Posterior cingulate gyrus (tissue), 11 donors: ENCODE measurements at regions not wholly inside any gene's neighbourhood (a gene's known extent, or its start where the extent isn't known, plus 50 kb on each side); places are given as distances from the start of the nearest gene placed in this dataset.
A peak's percentile ranks its signal among the peaks of the same experiment; 100 is the strongest.

Experiments
- DNase-seq, 10 donors: peaks; one replicate each; pipeline versions ENCODE4 v3.0.0 to v3.0.0-alpha.2; 2020 to 2021; ENCODE audit warnings: mixed read lengths in 3 of 10
- intact Hi-C: fragments of 100-400 bp; cut with DNase I; formaldehyde crosslinking; loops from one replicate; pipeline ENCODE4 v1.15.1; 2023

DNA sequence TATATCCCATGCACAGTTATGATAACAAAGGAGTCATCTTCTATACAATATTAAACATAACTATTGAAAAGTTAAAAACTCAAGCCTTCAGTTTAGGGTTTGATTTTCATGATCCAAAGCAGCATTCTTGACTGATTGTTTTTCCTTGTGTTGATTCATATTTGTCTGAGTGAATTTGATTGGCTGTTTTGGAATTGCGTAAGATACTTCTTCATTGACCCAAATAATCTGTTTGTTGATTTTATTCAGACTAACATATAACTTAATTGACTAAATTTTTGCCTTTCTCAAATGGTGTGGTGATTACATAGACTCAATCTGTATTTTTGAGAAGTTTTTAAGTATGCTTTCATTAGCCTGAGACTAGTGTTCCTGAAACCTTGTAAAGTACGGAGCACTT is 305.7 kb upstream of the TNP1 start:
- no peak for DNase-seq
- intact Hi-C loops, result loop anchor here (5.0 kb wide), 1 partner anchor 547 kb away; no protein-coding TSS in a partner anchor

- intact Hi-C loops, result loop anchor here (5.0 kb wide), 1 partner anchor 348 kb away; no protein-coding TSS in a partner anchor
- DNase-seq, result no peak
Observed at GRCh38 chr2:217163987-217164386, 304.1 kb upstream of the TNP1 start.

DNA sequence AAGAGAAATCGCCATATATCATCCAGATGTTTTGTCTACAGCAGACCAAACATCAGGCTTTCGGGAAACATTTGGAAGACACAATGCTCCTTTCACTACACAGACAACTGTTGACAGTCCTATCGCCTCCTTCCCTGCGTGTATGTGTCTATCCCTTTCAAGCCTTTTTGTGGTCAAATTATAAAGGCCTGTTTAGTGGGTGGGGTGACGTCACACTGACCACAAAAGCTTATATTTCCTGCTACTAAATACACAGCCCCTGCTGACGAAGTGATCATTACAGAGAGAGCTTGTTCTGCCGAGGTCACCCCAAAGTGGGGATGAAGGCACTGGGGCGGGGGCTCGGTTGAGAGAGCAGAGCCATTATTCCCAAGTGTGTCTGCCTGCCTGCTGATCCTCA is 302.7 kb upstream of the TNP1 start:
- intact Hi-C loops, result loop anchor here (5.0 kb wide), 1 partner anchor 350 kb away; no protein-coding TSS in a partner anchor
- peak in 7 of 10 donors; percentile 12 to 92 (median 55) for DNase-seq

- intact Hi-C loops, result loop anchor here (5.0 kb wide), 1 partner anchor 351 kb away; no protein-coding TSS in a partner anchor
- DNase-seq, result no peak
Observed at GRCh38 chr2:217160978-217161973, 301.4 kb upstream of the TNP1 start.

GRCh38 chr2:217160103-217160743 is 300.4 kb upstream of the TNP1 start:
- intact Hi-C loops, result loop anchor here (5.0 kb wide), 1 partner anchor 352 kb away; no protein-coding TSS in a partner anchor
- no peak for DNase-seq

DNA sequence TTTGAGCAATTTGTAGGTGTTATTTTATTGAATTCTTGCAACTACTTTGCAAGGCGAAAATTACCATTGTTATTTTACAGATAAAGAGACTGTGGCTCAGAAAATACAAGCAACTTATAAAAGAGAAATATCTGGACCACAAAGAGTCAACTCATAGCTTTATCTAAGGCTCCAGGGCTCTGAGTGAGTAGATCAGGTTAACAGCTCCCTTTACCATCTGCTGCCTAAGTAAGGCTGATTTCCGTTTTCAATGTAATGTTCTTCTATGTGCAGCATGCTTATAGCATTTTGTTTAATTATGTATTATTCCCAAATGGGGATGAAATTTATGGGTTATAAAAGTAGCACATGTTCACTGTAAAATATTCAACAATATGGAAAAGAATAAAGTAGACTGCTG is 299.1 kb upstream of the TNP1 start:
- DNase-seq, result no peak
- intact Hi-C loops, result no loop called here

GRCh38 chr2:217157581-217157980 is 297.7 kb upstream of the TNP1 start:
- peak in 1 of 10 donors; percentile 29 for DNase-seq
- intact Hi-C loops, result no loop called here

DNA sequence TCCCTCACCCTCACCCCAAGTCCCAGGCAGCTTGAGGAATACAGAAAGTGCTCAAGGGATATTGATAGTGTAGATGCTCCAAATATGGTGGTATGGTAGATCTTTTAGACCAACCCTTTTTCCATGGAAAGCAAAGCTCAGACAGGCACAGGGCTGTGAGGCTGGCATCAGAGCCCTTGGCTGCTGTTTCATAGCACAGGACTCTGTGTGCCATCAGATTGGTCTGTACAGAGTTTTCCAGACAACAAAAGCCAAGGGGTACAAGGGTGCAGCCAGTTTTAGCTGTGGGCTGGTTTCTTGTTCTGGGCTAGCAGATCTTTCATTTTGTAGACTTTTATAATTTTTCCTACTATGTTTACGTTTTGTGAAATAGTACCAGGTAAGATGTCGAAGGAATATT is 296.9 kb upstream of the TNP1 start:
- intact Hi-C loops, result no loop called here
- DNase-seq, result no peak

- no peak for DNase-seq
- intact Hi-C loops, result no loop called here
Observed at GRCh38 chr2:217154923-217155322, 295.1 kb upstream of the TNP1 start.

- intact Hi-C loops, result no loop called here
- DNase-seq, result no peak
Observed at GRCh38 chr2:217153510-217153909, 293.6 kb upstream of the TNP1 start.

GRCh38 chr2:217152831-217153230 is 293.0 kb upstream of the TNP1 start:
- DNase-seq, result no peak
- intact Hi-C loops, result no loop called here

DNA sequence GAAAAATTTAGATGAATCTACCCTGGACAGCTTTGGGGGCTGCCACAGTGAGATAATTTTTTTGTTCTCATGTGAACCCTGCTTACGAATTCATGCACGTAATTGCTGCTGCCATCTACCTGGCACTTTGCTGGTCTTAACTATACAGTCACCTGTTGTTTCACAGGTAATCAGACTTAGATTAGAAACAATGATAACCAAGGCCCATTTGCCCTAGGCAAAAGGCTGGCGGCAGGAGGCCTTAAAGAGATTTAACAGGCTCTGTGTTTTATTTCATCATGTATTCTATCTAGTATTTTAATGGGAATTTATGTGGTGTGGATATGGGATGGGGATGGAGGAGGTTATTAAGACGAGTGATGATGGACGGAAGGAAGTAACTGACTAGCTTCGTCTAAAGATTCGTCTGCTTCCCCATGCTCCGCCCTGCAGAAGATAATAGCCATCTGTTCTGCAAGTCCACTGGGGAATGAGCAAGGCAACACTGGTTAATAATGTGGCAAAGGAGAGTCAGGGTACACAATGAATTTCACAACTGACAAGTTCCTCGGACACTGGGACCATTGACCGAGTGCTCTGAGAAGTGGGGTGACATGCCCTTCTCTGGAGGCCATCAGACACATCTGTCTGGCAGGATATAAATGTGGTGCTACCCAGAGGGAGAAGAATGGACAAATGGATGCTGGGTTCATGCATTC is 291.8 kb upstream of the TNP1 start:
- DNase-seq, result peak in 1 of 10 donors; percentile 6
- intact Hi-C loops, result no loop called here

GRCh38 chr2:217150236-217150635 is 290.4 kb upstream of the TNP1 start:
- no peak for DNase-seq

DNA sequence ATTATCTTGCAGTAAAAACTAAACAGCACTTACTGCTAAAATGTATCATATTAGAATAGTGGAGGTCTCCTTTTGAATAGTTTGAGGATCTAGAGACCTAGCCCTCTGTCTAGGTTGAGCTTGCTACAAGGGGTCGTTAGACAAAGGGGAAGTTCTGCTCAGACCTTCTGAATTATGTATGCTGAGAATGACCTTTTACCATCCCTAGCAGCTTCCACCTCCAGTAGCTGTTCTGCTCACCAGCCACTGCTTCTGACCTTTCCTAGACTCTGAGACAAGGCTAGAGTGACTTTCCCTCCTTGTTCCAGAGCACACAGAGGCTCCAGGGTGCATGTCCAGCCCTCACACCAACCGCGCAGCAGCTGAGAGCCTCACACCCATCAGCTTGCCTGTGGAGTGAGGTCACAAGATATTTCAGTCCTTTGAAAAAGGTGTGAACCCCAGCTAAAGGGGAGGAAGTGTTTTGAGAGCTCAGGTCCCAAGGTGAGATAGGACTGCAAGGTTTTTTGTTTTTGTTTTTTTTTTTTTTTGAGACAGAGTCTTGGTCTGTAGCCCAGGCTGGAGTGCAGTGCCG is 289.3 kb upstream of the TNP1 start:
- intact Hi-C loops, result no loop called here

More at GRCh38 chr2:217150236-217150635, 290.4 kb upstream of the TNP1 start:
- intact Hi-C loops, result no loop called here

GRCh38 chr2:217147818-217148217 is 288.0 kb upstream of the TNP1 start:
- intact Hi-C loops, result no loop called here
- DNase-seq, result no peak

More for the DNA sequence above, 289.3 kb upstream of the TNP1 start:
- DNase-seq, result no peak

GRCh38 chr2:217146956-217147355 is 287.1 kb upstream of the TNP1 start:
- intact Hi-C loops, result no loop called here
- no peak for DNase-seq

GRCh38 chr2:217142649-217143266 is 282.9 kb upstream of the TNP1 start:
- no peak for DNase-seq
- intact Hi-C loops, result no loop called here

GRCh38 chr2:217138284-217138683 is 278.4 kb upstream of the TNP1 start:
- no peak for DNase-seq
- intact Hi-C loops, result no loop called here

GRCh38 chr2:217127744-217128143 is 267.9 kb upstream of the TNP1 start:
- intact Hi-C loops, result no loop called here

GRCh38 chr2:217125014-217125413 is 265.1 kb upstream of the TNP1 start:
- intact Hi-C loops, result no loop called here
- no peak for DNase-seq

More at GRCh38 chr2:217127744-217128143, 267.9 kb upstream of the TNP1 start:
- no peak for DNase-seq
